Neuronal stem cell (in vitro differentiated cells): ENCODE measurements at regions not wholly inside any gene's neighbourhood (a gene's known extent, or its start where the extent isn't known, plus 50 kb on each side); places are given as distances from the start of the nearest gene placed in this dataset.

Experiments used
- DNase-seq: peaks from one replicate; pipeline ENCODE4 v3.0.0-alpha.2; 2013; ENCODE audit warnings: low spot score
- H2AFZ ChIP-seq: one replicate; pipeline ENCODE4 v1.6.1; 2013; ENCODE audit warnings: mild to moderate bottlenecking, low read length, inconsistent platforms
- H2AK5ac ChIP-seq: 2 replicates; pipeline ENCODE4 v1.6.1; 2013; ENCODE audit warnings: low read depth, mild to moderate bottlenecking, inconsistent platforms, low read length, moderate library complexity, mixed read lengths
- H2BK120ac ChIP-seq: 2 replicates; pipeline ENCODE4 v1.6.1; 2013; ENCODE audit warnings: low read depth, mild to moderate bottlenecking, inconsistent platforms, low read length, moderate library complexity, mixed read lengths
- H2BK12ac ChIP-seq: one replicate; pipeline ENCODE4 v1.6.1; 2013; ENCODE audit warnings: low read length, inconsistent platforms
- H2BK15ac ChIP-seq: 2 replicates; pipeline ENCODE4 v1.6.1; 2013; ENCODE audit warnings: mild to moderate bottlenecking, low read length, inconsistent platforms, mixed read lengths
- H2BK5ac ChIP-seq: one replicate; pipeline ENCODE4 v1.6.1; 2013; ENCODE audit warnings: inconsistent platforms, mild to moderate bottlenecking, low read length, moderate library complexity
- H3K14ac ChIP-seq: one replicate; pipeline ENCODE4 v1.6.1; 2013; ENCODE audit warnings: low read length, inconsistent platforms
- H3K18ac ChIP-seq: 2 replicates; pipeline ENCODE4 v1.6.1; 2013; ENCODE audit warnings: low read length, inconsistent platforms
- H3K23ac ChIP-seq: 2 replicates; pipeline ENCODE4 v1.6.1; 2013; ENCODE audit warnings: low read depth, mild to moderate bottlenecking, mixed read lengths, low read length, inconsistent platforms; ENCODE audit not compliant: poor library complexity
- H3K27ac ChIP-seq: replicated peaks from 3 replicates; pipeline ENCODE4 v1.5.1; 2013; ENCODE audit warnings: low read length, inconsistent platforms
- H3K27me3 ChIP-seq, 3 experiments: 2 replicates each; pipeline ENCODE4 v1.6.1; 2013; ENCODE audit warnings: low read length in 3 of 3, mild to moderate bottlenecking in 2 of 3, inconsistent platforms in 1 of 3, low read depth in 1 of 3, mixed read lengths in 1 of 3, moderate library complexity in 1 of 3; ENCODE audit not compliant: control insufficient read depth in 3 of 3, insufficient read depth in 3 of 3
- H3K36me3 ChIP-seq, 2 donors: replicated peaks in 1 of 2; 2 replicates each; pipeline ENCODE4 v1.6.1; 2013; ENCODE audit warnings: low read length in 2 of 2; ENCODE audit not compliant: control insufficient read depth in 2 of 2, insufficient read depth in 2 of 2
- H3K4ac ChIP-seq: 2 replicates; pipeline ENCODE4 v1.6.1; 2013; ENCODE audit warnings: inconsistent platforms, mild to moderate bottlenecking, low read length, moderate library complexity
- H3K4me1 ChIP-seq, 2 donors: 1 replicate in 1 of 2; 2 replicates in 1 of 2; pipeline ENCODE4 v1.6.1; 2013; ENCODE audit warnings: low read length in 2 of 2, low read depth in 1 of 2; ENCODE audit not compliant: control insufficient read depth in 2 of 2, insufficient read depth in 1 of 2
- H3K4me2 ChIP-seq: one replicate; pipeline ENCODE4 v1.6.1; 2013; ENCODE audit warnings: mild to moderate bottlenecking, low read length, inconsistent platforms; ENCODE audit not compliant: insufficient read depth, poor library complexity, severe bottlenecking
- H3K4me3 ChIP-seq, 2 donors: 2 replicates each; pipeline ENCODE4 v1.5.1; 2013; ENCODE audit warnings: low read length in 2 of 2, mild to moderate bottlenecking in 2 of 2, inconsistent platforms in 1 of 2, moderate library complexity in 1 of 2
- H3K79me1 ChIP-seq: one replicate; pipeline ENCODE4 v1.6.1; 2013; ENCODE audit warnings: low read depth, mild to moderate bottlenecking, inconsistent platforms, low read length, moderate library complexity
- H3K9ac ChIP-seq: one replicate; pipeline ENCODE4 v1.6.1; 2013; ENCODE audit warnings: mild to moderate bottlenecking, low read depth, low read length, inconsistent platforms; ENCODE audit not compliant: poor library complexity
- H3K9me3 ChIP-seq, 2 donors: replicated peaks in 1 of 2; 2 replicates each; pipeline versions ENCODE3 to v1.6.1; 2013; ENCODE audit warnings: low read length in 2 of 2, mild to moderate bottlenecking in 2 of 2, inconsistent platforms in 1 of 2, low read depth in 1 of 2, mixed read lengths in 1 of 2, moderate library complexity in 1 of 2; ENCODE audit not compliant: control insufficient read depth in 2 of 2, insufficient read depth in 1 of 2
- H4K8ac ChIP-seq: one replicate; pipeline ENCODE4 v1.6.1; 2013; ENCODE audit warnings: low read depth, mild to moderate bottlenecking, inconsistent platforms, low read length, moderate library complexity
- H4K91ac ChIP-seq: one replicate; pipeline ENCODE4 v1.6.1; 2013; ENCODE audit warnings: low read length, low read depth, mild to moderate bottlenecking, inconsistent platforms; ENCODE audit not compliant: poor library complexity
- WGBS, 2 donors: extraction: QIAGEN DNeasy Blood & Tissue Kit; methylation state at CpG; one replicate each; pipeline ENCODE4 v1.1.7; 2013; ENCODE audit warnings: missing lambda C conversion rate in 2 of 2, mixed read lengths in 1 of 2; ENCODE audit not compliant: insufficient read length in 2 of 2, insufficient replicate concordance in 1 of 2; ENCODE audit errors: extremely low coverage in 2 of 2; 5-methylcytosine and 5-hydroxymethylcytosine counted together

DNA sequence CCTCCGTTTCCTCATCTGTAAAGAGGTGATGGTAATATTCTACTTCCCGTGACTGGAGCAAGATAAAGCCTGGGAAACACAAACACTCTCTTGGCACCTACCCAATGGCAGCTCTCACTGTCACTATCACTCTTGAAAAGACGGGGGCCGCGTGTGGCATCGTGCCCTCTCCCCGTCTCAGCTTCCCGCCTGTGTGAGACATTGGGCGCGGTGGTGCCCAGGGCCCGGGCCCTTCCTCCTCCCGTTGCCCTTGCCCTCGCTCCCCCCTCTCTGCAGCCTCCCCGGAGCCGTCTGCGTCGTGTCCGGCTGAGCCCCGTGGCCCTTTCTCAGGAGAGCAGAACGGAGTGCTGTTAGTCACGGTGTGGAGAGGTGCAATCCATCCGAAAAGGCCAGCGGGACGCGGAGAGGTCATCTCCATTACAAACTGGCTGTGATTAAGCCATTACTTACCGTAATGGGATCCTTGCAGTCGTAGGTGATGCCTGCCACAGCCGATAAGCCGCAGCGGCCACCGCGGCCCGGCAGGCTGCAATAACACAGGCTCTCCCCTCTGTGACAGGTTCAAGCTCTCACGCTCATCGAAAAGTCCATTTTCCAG, 156.4 kb upstream of the ZC3H12A start:
- Histone ChIP-seq H3K27ac (no peak overlapping the region), H3K9ac (peak overlapping the region; percentile 36), H4K8ac (peak overlapping the region; percentile 45), H3K9me3 (no peaks in the 10 kb centered on the region), H4K91ac (no peak overlapping the region), H3K4me1 (peaks cover 0 to 14% of the 10 kb centered on the region in 2 donors), H3K4me3 (no peak overlapping the region), H3K4me2 (no peak overlapping the region), H2BK120ac (peak overlapping the region; percentile 52), H2BK5ac (no peak overlapping the region), H3K14ac (peak overlapping the region; percentile 74), H3K27me3 (peaks cover 0 to 59% (median 13%) of the 10 kb centered on the region in 3 experiments), H3K36me3 (no peaks in the 10 kb centered on the region), H2AK5ac (peak overlapping the region; percentile 40), H2AFZ (no peak overlapping the region), H3K23ac (no peak overlapping the region), H3K18ac (peak overlapping the region; percentile 57), H2BK12ac (peak overlapping the region; percentile 36), H3K79me1 (peaks cover 2% of the 10 kb centered on the region), H3K4ac (no peak overlapping the region), H2BK15ac (peak overlapping the region; percentile 59)
- WGBS, 2 donors = no CpG with 5 or more reads among the region's 35 CpGs
- no peak for DNase-seq

DNA sequence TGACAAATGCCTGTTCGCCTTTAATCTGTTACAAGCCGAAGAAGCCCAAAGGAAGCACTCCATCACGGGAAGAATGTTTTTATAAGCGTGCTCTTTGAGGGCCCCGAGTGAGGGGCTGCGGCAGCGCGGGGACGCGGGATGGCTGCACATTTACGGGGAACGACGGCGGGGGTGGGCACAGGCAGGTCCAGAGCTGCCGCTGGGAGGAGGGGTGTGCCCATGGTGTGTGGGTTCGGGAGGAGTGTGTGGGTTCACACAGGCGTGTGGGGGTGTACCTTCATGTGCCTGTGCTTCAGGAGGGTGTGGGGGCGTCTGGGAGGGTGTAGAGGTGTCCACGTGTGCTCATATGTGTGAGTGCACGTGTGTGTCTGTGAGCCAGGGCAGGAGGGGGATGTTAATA, 155.9 kb upstream of the ZC3H12A start:
- no peak overlapping the region for H2AFZ ChIP-seq
- H3K9me3 ChIP-seq = no peaks in the 10 kb centered on the region
- H3K9ac ChIP-seq = peak overlapping the region; percentile 36
- H2BK5ac ChIP-seq = no peak overlapping the region
- H3K4me2 ChIP-seq = no peak overlapping the region
- peaks cover 0 to 14% of the 10 kb centered on the region in 2 donors for H3K4me1 ChIP-seq
- no peak overlapping the region for H3K4me3 ChIP-seq
- peak overlapping the region; percentile 75 for H3K18ac ChIP-seq
- H3K23ac ChIP-seq = peak overlapping the region; percentile 67
- peak overlapping the region; percentile 89 for H3K14ac ChIP-seq
- peaks cover 2% of the 10 kb centered on the region for H3K79me1 ChIP-seq
- no peak overlapping the region for H4K8ac ChIP-seq
- H4K91ac ChIP-seq = no peak overlapping the region
- no peak overlapping the region for H2AK5ac ChIP-seq
- no peak overlapping the region for H3K4ac ChIP-seq
- no peak overlapping the region for H3K27ac ChIP-seq
- DNase-seq = no peak
- peaks cover 0 to 59% (median 13%) of the 10 kb centered on the region in 3 experiments for H3K27me3 ChIP-seq
- H2BK15ac ChIP-seq = peak overlapping the region; percentile 59
- no peak overlapping the region for H2BK12ac ChIP-seq
- no peaks in the 10 kb centered on the region for H3K36me3 ChIP-seq
- no CpG with 5 or more reads among the region's 20 CpGs for WGBS, 2 donors
- H2BK120ac ChIP-seq = no peak overlapping the region

GRCh38 chr1:37319284-37319683, 155.1 kb upstream of the ZC3H12A start:
- peak overlapping the region; percentile 21 for H2AK5ac ChIP-seq
- H3K27me3 ChIP-seq = peaks cover 0 to 55% (median 13%) of the 10 kb centered on the region in 3 experiments
- H3K4ac ChIP-seq = no peak overlapping the region

GRCh38 chr1:37323486-37324377, 150.6 kb upstream of the ZC3H12A start:
- Histone ChIP-seq H3K9ac (no peak overlapping the region), H3K18ac (no peak overlapping the region), H2BK12ac (no peak overlapping the region), H3K14ac (no peak overlapping the region), H3K4ac (no peak overlapping the region), H2AK5ac (peak overlapping the region; percentile 8), H3K27ac (no peak overlapping the region), H3K27me3 (peaks cover 0 to 11% (median 4%) of the 10 kb centered on the region in 3 experiments), H4K8ac (no peak overlapping the region), H2BK120ac (no peak overlapping the region), H3K4me1 (no peaks in the 10 kb centered on the region), H3K36me3 (no peaks in the 10 kb centered on the region), H3K23ac (no peak overlapping the region), H3K9me3 (no peaks in the 10 kb centered on the region), H2BK15ac (no peak overlapping the region), H3K4me2 (no peak overlapping the region), H3K4me3 (no peak overlapping the region), H4K91ac (no peak overlapping the region), H2BK5ac (no peak overlapping the region), H3K79me1 (peaks cover 2% of the 10 kb centered on the region), H2AFZ (no peak overlapping the region)
- WGBS, 2 donors = no CpG with 5 or more reads among the region's 19 CpGs
- DNase-seq = peak; percentile 58

More at GRCh38 chr1:37319284-37319683, 155.1 kb upstream of the ZC3H12A start:
- Histone ChIP-seq H3K4me1 (peaks cover 0 to 11% of the 10 kb centered on the region in 2 donors), H2BK15ac (peak overlapping the region; percentile 86), H2BK12ac (peak overlapping the region; percentile 73), H3K14ac (no peak overlapping the region), H4K8ac (no peak overlapping the region), H2BK5ac (no peak overlapping the region), H3K27ac (no peak overlapping the region), H3K4me3 (peak overlapping the region in 1 of 2 donors; percentile 22), H3K36me3 (no peaks in the 10 kb centered on the region), H3K23ac (no peak overlapping the region), H3K4me2 (no peak overlapping the region), H2AFZ (no peak overlapping the region), H3K9me3 (no peaks in the 10 kb centered on the region), H3K18ac (no peak overlapping the region), H3K79me1 (peaks cover 2% of the 10 kb centered on the region), H4K91ac (no peak overlapping the region), H2BK120ac (no peak overlapping the region), H3K9ac (no peak overlapping the region)
- no CpG with 5 or more reads among the region's 5 CpGs for WGBS, 2 donors
- no peak for DNase-seq
